ENCODE measurements at regions not wholly inside any gene's neighbourhood (a gene's known extent, or its start where the extent isn't known, plus 50 kb on each side); places are given as distances from the start of the nearest gene placed in this dataset.
"Not testable (repeated sequence)": the region's sequence is repeated elsewhere in the genome, so short reads cannot be mapped to it uniquely, and the experiment has no call there.

DNA sequence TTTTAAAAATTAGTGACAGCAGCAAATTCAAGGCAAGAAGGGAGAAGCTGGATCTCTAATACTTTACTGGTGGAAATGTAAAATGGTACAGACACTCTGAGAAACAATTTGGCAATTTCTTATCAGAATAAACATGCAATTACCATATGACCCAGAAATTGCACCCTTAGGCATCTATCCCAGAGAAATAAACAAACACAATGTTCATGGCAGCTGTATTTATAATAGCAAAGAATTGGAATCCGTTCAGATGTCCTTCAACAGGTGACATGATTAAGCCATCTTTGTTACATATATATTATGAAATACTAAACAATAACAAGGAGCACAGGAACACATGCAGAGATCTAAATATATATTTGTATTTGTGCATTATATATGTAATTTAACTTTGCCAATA lies 756.5 kb downstream of the SLITRK1 start:
- TF ChIP-seq, protein P1, sequence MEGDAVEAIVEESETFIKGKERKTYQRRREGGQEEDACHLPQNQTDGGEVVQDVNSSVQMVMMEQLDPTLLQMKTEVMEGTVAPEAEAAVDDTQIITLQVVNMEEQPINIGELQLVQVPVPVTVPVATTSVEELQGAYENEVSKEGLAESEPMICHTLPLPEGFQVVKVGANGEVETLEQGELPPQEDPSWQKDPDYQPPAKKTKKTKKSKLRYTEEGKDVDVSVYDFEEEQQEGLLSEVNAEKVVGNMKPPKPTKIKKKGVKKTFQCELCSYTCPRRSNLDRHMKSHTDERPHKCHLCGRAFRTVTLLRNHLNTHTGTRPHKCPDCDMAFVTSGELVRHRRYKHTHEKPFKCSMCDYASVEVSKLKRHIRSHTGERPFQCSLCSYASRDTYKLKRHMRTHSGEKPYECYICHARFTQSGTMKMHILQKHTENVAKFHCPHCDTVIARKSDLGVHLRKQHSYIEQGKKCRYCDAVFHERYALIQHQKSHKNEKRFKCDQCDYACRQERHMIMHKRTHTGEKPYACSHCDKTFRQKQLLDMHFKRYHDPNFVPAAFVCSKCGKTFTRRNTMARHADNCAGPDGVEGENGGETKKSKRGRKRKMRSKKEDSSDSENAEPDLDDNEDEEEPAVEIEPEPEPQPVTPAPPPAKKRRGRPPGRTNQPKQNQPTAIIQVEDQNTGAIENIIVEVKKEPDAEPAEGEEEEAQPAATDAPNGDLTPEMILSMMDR (IDR thresholded peaks at IDR 0.05; ENCODE audit: low read depth, low read length) = no peak
- H3K4me3 ChIP-seq (ENCODE audit: low read depth, low read length) = no peak overlapping the region

DNA sequence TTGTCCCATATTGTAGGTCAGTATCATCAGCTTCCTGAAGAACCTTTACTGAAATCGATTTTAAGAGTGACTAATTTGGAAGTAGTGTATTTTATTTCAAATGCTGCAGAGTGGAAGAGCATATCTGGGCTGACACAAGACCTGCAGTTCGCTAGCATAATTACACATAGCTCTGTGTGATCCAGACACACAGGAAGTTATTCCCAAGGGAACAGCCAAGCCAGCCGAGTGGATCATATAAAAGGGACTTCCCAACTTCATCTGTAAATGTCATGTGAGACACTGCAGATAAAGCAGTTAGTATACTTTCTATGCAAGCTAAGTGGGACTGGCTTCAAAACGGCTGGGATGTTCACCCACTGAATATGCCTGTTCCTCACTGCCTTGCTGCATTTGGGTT lies 760.4 kb downstream of the SLITRK1 start:
- TF ChIP-seq, protein P1 (IDR thresholded peaks at IDR 0.05; ENCODE audit: low read depth, low read length) = no peak
- H3K4me3 ChIP-seq (ENCODE audit: low read depth, low read length) = no peak overlapping the region

DNA sequence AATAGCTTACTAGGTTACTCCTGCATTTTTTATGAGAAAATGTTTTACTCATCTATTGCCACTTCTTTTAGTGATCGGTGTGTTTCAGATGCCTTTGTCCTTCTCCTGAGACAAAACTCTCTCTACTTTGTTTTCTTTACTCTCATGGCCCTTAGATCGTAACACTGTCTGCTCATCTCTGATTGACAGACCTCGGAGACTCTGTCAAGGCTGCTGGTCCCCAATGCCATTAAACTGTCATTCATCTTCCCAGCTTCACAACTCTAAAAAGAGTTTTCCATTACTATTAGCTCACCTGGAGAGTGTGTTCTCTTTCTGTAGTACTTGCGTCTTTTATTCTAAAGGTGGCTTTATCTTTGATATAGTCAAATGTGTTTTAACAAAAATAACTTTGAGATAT lies 765.2 kb downstream of the SLITRK1 start:
- H3K4me3 ChIP-seq (ENCODE audit: low read depth, low read length) = no peak overlapping the region
- TF ChIP-seq, protein P1 (IDR thresholded peaks at IDR 0.05; ENCODE audit: low read depth, low read length) = no peak

DNA sequence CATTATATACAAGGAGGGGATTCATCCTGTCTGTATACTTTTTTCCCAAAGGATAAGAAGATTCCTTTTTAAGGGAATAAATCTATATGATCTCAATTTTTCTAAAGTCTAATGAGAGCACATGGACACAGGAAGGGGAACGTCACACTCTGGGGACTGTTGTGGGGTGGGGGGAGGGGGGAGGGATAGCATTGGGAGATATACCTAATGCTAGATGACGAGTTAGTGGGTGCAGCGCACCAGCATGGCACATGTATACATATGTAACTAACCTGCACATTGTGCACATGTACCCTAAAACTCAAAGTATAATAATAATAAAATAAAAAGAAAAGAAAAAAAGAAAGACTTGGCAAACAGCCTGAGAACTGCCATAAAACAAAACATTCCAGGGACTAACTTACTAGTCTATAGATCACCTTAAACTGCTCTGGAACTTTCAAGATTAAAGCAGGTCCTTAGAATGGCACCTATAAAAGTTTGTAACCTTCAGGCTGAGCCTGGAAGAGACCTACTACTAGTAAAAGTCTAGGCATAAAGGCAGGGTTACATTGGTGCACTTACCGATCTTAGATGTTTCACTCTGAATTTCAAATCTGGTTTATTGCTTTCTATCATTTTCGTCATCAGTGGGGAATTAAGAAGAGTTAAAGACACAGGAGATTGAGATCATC lies 780.6 kb downstream of the SLITRK1 start:
- H3K4me3 ChIP-seq (ENCODE audit: low read depth, low read length) = not testable (repeated sequence)

DNA sequence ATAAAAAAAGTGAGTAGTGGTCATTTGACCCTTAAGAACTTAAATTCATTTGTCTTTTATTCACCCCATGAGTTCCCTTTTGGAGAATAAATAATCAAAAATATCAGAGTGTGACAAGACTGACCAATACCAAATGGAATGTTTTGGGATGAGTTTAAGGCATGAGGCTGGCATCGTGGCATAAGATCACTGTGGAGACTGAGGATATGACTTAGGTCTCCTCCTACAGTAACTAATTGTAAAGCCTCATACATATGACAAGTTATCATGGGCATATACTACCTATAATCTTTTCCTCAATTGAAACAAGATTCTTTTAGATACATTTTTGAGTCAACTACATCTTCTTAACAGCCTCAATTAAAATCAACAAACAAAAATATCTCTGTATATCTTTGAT lies 782.0 kb downstream of the SLITRK1 start:
- H3K4me3 ChIP-seq (ENCODE audit: low read depth, low read length) = no peak overlapping the region
- TF ChIP-seq, protein P1 (IDR thresholded peaks at IDR 0.05; ENCODE audit: low read depth, low read length) = no peak

DNA sequence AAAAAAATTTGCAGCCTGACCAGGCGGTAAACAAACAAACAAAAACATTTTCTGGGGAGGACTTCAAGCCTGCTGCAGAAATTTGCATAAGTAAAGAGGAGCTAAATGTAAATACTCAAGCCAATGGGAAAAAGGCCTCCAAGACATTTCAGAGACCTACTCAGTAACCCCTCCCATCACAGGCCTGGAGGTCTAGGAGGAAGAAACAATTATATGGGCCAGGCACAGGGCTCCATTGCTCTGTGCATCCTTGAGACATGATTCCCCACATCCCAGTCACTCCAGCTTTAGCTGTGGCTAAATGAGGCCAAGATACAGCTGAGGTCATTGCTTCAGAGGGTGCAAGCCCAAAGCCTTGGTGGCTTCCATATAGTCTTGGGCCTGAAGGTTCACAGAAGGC lies 793.4 kb downstream of the SLITRK1 start:
- no peak overlapping the region for H3K4me3 ChIP-seq (ENCODE audit: low read depth, low read length)
- TF ChIP-seq, protein P1 (IDR thresholded peaks at IDR 0.05; ENCODE audit: low read depth, low read length) = no peak

DNA sequence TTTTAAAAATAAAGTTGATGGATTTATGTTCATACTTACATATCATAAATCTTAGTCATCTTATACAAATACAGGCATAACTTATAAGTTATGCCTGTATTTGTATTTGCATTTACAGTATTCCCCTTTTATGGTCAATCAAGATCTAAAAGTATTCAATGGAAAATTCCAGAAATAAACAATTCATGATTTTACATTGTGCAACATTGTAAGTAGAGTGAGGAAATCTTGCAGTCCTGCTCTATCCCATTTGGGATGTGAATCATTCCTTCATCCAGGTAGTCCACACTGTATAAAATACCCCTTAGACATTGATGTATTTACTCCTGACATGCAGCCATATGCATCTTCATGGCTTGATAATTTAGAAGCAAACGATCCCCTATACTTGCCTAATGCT lies 795.3 kb downstream of the SLITRK1 start:
- no peak overlapping the region for H3K4me3 ChIP-seq (ENCODE audit: low read depth, low read length)
- TF ChIP-seq, protein P1 (IDR thresholded peaks at IDR 0.05; ENCODE audit: low read depth, low read length) = no peak

DNA sequence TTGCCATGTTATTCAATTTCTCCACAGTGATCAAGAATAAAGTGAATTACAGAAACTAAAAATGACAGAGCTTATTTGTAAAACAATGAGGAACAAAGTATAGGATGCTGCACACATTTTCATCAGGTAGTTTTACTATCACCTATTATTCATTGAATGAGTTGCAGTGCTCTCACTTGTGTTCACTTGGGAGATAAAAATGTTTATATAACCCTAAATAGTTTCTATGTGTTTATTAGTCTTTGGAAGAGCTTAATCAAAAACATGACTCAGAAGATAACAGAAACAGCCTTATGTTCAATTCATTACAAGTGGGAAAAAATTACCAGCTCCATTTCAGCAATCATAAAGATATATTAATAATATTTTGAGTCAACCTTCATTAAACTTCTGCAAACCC lies 796.2 kb downstream of the SLITRK1 start:
- TF ChIP-seq, protein P1 (IDR thresholded peaks at IDR 0.05; ENCODE audit: low read depth, low read length) = no peak
- H3K4me3 ChIP-seq (ENCODE audit: low read depth, low read length) = no peak overlapping the region

Measured in WI38 (cell line).